Muscle of back (tissue), 3 donors: ENCODE measurements at regions not wholly inside any gene's neighbourhood (a gene's known extent, or its start where the extent isn't known, plus 50 kb on each side); places are given as distances from the start of the nearest gene placed in this dataset.
A peak's percentile ranks its signal among the peaks of the same experiment; 100 is the strongest.

ENCODE experiments used
- DNase-seq, 3 donors: peaks; one replicate each; pipeline versions ENCODE4 v3.0.0 to v3.0.0-alpha.2; 2013

DNA sequence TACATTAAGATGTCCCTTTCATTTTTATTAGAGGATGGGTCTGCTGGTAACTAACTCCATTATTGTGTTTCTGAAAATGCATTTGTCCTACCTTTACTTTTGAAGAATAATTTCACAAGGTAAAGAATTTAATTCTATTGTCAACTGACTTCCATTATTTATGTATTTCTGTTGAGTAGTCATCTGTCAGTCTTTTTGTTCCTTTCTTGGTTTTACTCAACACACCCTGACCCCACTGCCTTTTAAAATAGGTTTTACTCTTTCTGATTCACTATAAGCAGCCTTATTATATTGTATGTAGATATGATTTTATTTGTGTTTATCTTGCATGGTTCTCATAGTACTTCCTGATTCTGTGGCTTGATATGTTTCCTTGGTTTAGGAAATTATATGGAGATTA lies 237.5 kb downstream of the TGFB2 start:
- DNase-seq = no peak

DNA sequence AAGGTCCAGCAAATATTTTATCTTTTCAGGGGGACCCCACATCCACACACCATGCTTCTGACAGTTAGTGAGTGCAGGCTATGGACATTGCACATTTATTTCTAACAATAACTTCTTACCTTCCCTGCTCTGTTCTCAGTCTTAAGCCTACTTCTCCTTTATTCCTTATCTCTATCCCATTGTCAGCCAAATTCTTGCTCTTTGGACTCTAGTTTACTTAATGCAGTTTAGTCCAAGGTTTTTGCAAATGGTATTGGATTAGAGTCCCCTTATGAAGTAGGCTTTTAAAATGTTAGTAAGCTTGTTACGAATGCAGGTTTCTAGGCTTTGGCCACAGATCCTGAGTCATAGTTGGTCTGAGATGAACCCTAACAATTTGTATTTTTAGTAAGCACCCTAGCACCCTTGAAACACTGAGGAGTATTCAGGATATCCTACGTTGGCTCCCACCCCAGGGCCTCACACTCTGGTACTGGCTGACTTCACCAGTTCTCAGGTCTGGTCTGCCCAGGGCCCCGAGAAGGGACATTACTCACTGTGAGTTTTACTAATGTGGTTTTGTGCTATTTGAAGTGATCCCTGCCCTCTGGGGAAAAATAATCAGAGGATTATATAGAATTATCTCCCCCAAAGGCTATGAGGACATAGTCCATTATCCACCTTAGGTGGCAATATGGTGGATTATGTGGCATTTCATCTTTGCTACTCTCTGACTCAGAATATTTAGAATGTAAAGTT lies 239.5 kb downstream of the TGFB2 start:
- peak in 1 of 3 donors; percentile 40 for DNase-seq

DNA sequence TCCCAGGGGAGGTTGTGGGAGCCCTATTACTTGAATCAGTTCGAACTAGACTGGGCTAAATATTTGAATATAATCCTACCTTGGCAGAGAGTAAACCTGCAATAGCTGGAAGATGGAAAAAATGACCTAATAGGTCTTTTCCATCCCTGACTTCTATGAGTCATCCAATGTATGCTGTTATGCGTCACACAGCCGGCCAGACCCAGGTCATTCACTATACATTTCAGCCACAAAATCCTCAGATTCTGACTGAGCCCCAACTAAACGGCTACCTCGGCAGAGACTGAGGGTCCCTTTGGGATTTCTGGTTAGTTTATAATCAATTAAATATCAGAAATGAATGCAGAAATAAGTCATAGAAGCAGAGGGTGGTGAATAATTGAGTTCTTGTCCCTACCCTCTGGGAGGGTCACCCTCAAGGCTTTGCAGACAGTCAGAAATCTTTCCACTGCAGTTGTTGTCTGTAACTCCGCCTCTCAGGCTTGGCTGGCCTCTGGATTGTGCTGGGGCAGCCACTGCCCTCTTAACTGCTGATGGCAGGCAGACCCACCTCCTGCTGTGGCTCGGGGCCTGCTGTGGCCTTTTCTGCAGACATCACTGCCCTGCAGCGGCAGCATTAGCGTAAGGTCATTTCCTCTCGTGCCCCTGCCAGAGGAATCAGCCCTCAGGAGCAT lies 240.5 kb downstream of the TGFB2 start:
- DNase-seq = peak; percentile 77 to 90 (median 83)

DNA sequence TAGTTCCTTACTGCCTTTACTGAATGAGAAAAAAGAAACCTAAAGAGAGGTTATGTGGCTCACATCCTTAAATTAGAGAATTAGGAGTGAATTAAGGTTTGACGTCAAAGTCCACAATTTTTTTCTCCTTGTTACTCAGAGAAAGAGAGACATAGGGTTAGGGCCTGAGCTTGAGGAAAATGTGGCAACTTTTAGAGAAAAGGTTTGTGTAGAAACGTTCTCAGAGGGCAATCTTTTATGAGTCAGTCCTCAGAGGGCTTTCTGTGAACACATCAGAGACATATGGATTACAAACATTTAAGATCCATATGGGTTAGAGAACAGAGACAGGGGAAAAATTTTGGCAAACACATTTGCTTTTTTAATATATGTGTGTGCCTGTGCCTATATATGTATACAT lies 242.8 kb downstream of the TGFB2 start:
- no peak for DNase-seq

DNA sequence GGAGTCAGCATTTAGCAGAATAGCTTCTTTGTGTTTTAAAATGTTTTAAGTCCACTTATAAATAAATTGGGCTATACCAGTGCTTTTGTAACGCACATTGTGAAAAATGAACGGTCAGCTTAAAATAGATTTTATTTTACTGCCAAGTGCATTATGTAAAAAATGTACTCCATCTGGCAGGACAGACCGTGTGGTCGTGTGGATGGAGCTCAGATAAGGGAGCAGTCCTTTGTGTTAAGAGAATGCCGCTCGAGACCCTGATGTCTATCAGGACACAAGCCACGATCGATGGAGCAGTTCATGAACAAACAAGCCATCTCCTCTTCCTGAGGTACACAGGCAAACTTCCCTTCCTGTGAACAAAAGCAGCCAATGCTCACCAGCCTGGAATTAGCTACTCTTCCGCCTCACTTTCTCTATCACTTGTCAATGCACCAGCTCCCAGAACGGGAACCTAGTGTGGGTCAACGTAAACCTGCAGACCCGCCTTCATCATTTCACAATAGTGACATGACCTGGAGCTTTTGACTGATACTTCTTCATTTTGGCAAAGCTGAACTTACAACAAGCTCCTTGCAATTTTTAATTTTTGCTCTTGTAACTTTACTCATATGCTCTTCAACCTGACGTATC lies 243.5 kb downstream of the TGFB2 start:
- peak in 2 of 3 donors; percentile 49 to 77 for DNase-seq

DNA sequence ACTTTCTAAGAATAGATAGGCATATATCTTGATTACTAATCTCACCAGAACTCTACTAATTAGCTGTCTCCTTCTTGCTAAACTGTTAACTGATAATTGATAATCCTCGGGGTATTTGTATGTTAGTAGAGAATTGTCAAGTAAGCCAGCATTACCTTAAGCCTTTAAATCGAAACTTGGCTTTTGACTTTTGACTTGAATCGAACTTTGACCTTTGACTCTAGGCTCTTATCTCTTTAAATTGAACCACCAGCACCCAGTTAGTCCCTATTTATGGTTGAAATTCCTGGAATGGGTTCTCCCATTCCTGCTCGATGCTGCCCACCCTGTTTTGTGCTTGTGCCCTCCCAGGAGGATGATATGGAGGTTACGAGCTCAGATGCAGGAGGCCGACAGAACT lies 244.4 kb downstream of the TGFB2 start:
- no peak for DNase-seq

DNA sequence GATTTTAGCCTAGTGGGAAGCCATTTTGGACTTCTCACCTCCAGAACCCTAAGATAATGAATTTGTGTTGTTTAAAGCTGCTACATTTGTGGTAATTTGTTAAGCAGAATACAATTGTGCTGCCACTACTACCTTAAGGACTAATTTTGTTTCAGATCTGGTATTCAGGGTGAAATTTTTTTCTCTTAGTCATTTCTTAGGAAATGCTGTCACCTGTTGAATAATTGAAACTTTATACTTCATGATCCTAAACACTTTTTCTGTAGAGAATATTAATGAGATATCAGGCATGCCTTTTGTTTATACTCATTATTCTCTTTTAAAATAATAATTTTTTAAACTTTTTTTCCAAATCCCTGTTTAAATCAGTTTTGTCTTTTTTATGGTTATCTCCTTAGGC lies 246.8 kb downstream of the TGFB2 start:
- no peak for DNase-seq

DNA sequence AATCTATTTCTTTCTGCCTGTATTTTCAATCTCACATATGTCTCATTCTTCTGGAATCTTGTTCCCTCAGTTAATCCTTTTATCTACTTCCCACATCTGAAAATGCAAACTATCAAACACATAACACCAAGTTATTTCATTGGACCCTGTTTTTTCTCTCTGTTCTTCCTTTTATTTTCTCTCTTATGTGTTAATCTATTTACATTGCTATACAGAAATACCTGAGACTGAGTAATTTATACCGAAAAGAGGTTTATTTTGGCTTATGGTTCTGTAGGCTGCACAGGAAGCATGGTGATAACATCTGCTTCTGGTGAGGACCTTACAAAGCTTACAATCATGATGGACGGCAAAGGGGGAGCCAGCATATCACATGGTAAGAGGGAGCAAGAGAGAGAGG lies 247.6 kb downstream of the TGFB2 start:
- DNase-seq = no peak

DNA sequence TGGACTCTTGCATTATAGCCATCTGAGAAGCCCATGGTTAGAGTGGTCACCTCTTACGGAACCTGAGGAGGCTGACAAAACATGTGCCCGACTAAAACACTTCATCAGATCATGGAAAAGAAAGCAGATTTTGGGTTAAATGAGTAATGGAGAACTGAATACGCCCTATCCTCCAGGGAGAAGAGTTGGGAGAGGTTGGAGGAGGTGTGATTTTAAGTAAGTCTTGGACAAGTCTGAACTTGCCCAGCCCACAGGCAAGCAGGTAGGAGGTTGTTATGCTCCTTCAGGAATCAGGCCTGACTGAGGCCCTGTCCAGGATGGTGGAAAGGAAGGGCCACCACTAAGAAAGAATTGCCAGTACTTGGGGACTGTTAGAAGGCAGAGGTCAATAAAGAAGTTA lies 255.8 kb downstream of the TGFB2 start:
- no peak for DNase-seq

DNA sequence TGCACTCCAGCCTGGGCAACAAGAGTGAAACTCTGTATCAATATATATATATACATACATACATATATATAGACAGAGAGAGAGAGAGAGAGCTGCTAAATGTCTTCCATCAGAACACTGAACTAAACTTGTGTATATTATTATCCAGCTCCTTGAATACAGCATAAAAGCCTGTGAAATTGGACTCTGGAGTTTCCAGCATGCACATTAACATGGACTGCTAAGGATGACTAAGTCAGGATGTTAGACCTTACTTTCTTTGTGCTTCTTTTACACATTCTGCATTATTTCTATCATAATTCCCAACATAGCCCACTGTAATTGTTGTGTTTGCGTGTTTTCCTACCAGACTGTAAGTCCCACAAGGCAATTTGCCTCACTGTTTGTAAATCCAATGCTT lies 259.1 kb downstream of the TGFB2 start:
- no peak for DNase-seq

DNA sequence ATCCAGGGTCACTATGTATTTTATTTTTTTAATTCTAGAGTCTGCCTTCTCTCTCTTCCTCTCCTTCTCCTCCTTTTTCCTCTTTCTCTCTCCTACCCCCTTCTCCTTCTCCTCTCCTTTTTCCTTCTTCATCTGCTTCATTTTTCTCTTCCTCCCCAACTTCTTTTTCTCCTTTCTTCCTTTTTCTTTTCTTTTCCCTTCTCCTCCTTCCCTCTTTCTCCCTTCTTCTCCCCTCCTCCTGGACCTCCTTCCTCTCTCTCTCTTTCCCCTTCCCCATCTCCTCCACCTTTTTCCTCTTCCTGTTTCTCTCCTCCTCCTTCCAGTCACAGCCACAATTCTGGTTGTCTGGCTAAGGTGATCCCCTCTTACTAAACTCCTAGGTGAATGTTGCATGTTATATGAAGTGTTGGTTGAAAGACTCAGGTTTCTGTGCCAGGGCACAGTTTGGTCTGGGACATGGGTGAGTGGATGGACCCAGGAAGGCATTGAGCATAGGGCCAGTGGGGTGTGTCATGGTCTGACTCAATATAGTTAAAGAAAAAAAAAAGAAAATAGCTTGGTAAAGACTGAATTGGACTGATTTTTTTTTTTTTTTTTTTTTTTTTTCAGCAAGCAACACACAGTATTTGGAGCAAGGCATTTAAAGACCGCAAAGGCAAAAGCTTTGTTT lies 266.9 kb downstream of the TGFB2 start:
- no peak for DNase-seq

DNA sequence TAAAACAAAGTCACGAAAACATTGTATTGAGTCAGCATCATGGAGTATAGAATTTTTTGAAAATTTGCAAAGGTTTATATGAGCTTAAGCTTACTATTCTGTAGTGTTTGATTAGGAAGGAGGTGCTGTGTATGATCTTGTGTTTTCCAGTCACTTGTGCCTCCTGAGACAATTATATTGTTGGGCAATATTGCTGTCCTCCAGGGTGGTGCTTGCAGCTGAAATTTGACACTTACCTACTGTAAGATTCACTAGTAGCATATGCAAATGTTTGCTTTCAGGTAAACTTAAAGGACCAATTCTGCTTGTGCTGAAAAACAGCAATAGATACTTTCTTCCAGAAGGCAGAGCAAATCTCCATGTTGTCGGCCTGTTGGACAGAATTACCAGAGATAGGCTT lies 268.0 kb downstream of the TGFB2 start:
- no peak for DNase-seq

DNA sequence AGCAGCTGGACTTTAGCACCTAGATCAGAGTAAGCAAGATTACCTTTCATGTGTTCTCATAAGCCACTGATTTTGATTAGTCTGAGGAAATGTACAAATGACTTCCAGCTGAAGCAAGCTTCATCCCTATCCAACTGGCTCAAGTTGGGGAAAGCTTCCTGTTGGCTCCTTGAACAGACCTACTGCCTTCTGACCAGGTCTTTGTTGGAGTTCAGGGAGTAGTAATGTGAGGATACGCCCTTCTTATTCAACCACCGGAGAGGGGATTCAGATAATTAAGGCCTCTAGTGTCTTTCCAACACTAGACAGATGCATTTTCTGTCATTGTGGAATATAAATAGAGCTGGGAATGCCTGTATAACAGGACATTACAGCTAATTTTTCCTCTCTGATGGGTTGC lies 268.9 kb downstream of the TGFB2 start:
- peak in 2 of 3 donors; percentile 22 to 50 for DNase-seq

DNA sequence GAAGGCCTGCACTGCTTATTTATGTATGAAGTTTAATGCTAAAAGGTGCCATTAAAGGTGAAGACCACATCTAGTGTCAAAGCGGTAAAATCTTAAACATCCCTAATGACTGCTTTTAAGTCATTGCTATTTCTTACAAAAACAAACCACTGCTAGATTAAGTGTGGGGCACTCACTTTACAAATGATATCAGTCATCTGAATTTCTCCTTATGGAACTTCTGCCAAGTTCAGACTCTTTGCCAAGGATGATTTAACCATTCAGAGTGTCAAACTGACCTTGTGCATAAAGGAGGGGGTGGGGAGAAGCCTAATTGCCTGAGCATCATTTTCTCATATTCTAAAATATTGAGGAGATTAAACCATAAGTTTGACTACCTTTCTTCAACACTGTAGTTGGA lies 271.5 kb downstream of the TGFB2 start:
- no peak for DNase-seq

DNA sequence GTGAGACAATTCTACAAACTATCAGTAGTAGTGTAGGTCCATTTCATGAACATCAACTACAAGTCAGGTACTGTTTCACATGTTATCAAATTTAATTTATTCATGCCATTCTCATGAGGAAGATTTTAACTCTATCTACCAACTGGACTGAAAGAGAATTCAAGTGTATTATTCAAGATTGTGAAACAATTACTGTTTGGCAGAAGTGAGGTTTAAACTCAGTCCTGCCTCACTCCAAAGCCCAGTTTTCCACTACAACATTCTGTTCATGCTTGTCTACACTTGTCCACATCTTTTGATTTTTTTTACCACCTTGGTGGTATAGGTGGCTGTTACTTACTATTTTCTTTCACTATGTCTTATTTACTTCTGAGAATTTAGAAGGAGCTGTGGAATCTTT lies 272.9 kb downstream of the TGFB2 start:
- DNase-seq = no peak

DNA sequence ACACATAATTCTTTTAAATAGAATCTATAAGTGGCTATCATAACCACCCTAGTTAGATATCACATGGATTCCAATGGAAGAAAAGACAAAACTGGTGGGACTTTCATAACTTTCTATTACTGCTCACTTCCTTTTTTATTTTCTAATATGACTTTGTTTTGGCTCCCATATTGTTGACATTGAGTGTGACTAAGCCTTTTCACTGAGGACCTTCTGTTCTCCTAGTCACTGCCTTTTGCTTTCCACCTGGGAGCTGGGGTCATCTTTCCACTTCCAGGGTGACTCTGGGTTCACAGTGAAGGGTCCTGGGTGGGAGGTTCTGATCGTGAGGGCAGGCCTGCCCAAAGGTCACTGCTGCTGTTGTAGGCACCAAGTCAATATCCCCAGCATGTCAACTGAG lies 275.8 kb downstream of the TGFB2 start:
- no peak for DNase-seq

DNA sequence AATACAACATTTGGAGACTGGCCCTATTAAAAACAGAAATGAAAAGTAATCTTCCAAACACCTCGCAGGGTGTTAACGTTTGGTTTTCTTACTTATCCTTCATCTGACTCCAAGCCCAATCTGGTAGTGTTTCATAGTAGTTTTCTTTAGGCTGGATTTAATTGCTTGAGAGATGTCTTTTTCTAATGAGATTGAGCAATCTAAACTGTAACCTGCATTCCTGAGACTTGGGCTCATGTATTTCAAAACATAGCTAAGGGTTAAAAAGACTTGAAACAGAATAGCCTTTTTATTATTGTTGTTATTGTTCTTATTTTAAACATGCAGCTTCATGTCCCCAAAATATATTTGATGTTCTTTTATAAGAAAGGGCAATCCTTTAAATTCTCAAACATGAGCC lies 278.9 kb downstream of the TGFB2 start:
- no peak for DNase-seq

DNA sequence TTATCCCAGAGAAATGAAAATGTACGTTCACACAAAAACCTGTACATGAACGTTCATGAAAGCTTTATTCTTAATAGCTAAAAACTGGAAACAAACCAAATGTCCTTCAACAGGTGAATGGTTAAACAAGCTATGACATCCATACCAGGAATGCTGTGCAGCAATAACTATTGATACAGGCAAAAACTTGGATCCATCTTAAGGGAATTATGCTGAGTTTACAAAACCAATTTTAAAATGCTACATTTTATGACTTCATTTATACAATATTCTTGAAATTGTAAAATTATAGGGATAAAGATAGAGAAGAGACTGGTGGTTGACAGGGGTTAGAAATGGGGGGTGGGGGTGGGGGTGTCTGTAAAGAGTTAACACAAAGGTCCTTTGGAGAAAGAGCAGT lies 280.3 kb downstream of the TGFB2 start:
- peak in 1 of 3 donors; percentile 11 for DNase-seq

DNA sequence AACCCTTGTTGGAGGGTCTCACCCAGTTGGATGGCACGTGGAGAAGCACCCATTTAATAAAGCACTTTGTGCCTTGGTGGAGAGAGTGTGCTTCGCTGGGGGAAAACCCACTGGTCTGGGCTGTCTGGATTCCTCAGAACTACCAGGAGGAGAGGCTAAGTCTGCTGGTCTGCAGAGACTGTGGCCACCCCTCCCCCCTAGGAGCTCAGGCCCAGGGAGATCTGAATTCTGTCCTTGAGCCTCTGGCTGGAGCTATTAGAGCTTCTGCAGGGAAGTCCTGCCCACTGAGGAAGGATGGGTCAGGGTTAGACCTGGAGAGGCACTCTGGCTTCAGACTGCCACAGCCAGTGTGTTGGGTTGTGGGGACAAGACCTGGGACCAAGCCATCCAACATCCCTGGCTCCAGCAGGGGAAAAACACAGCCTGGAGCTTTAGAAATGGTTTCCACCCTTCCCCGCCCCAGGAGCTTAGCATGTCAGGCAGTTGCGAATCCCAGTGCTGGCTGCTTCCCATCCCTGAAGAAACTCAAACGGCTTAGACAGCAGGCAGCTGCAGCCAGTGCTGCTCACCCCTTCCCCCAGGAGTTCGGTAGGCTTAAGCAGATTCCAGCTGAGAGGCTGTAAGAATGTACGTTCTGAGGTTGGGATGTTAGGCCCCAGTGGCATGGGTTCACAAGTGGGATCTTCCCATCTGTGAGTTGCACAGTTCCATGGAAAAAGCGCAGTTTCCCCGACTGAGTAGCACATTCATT lies 288.3 kb downstream of the TGFB2 start:
- peak; percentile 31 to 85 (median 40) for DNase-seq

DNA sequence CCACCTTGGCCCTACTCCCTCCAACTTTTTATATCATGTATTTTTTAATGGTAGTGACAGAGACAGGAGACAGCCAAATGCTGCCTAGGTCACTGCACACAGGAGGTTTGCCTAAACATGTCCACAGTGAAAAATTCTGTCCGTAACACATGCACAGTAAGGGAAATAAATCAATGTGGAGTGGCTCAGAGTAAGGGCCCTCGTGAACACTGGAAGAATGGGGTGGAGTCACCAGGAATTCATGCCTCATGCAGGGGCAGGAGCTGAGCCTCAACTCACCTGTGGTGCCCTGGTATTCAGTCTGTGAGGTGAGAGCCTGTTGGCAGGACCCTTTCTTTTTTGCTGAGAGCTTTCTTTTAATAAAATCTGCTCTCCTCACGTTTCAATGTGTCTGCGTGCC lies 289.1 kb downstream of the TGFB2 start:
- DNase-seq = no peak

DNA sequence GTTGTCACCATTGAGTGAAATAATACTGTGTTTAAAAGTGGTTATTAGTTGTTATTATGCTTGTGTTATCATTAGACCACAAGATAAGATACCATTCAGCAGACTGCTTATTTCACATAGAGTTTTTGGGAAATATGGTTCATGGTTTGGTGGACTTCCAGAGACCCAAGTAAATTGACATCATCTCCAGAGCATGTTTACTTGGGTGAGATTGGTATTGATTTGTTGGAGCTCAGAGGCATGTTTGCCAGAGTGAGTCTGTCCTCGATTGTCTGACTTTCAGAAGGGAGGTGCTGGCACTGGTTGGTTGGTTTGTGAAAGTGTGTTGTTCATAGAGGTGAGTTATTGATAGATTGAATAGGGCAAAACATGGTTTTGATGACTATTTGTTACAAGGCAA lies 291.4 kb downstream of the TGFB2 start:
- DNase-seq = no peak

DNA sequence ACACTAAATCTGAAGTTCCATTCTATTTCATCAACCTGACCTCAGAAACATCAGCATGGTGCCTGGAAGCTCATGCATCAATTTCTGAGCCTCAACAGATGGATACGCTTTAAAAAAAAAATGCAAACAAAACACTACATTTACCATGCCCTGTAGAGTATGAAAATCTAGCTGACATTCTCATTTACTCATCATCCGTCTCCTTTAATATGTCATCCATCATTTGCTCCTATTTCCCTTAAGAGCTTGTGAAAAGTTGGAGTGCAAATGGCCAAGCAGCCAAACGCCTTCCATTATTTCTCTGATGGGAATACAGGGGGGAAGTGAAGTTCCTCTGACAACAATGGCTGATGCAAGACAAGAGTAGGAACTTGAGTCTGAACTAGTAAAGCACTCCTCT lies 295.0 kb downstream of the TGFB2 start:
- no peak for DNase-seq
